PC-3 (cell line): ENCODE measurements at regions not wholly inside any gene's neighbourhood (a gene's known extent, or its start where the extent isn't known, plus 50 kb on each side); places are given as distances from the start of the nearest gene placed in this dataset.
A peak's percentile ranks its signal among the peaks of the same experiment; 100 is the strongest.

ENCODE experiments used
- ATAC-seq: fragments of 200-7000 bp; cut with Tn5 transposase; 2 replicates; pipeline ENCODE4 v1.9.1; 2020; ENCODE audit warnings: mild to moderate bottlenecking, moderate library complexity
- BruUV-seq: library from RNA; stranded (reverse); fragments of 400-500 nt; replicated peaks from 2 replicates; lab custom pipeline; 2021; lab: Mats Ljungman, UMichigan
- CTCF ChIA-PET: fragments of 300-600 bp; sonication (Branson Sonifier 250); formaldehyde crosslinking; loops from one replicate; lab custom pipeline; 2022; ENCODE audit warnings: antibody characterized with exemption; lab: Charles Lee
- POLR2A ChIA-PET: fragments of 300-600 bp; sonication (Branson Sonifier 250); formaldehyde crosslinking; loops from one replicate; lab custom pipeline; 2022; ENCODE audit warnings: antibody characterized with exemption; ENCODE audit not compliant: unreplicated experiment; lab: Charles Lee
- DNase-seq: peaks from one replicate; pipeline ENCODE4 v3.0.0-alpha.2; 2015
- H2AFZ ChIP-seq: fragments of 300-600 bp; sonication (generic); 2 replicates; pipeline ENCODE4 v1.6.0; 2016; ENCODE audit warnings: antibody characterized with exemption, low read length
- H3F3A ChIP-seq: fragments of 300-600 bp; sonication (generic); one replicate; pipeline ENCODE4 v1.6.0; 2017; ENCODE audit warnings: antibody characterized with exemption, low read length, control low read depth, mild to moderate bottlenecking; ENCODE audit not compliant: unreplicated experiment
- H3K27ac ChIP-seq: fragments of 300-600 bp; sonication (generic); 2 replicates; pipeline ENCODE4 v1.5.1; 2016; ENCODE audit warnings: mild to moderate bottlenecking, low read length
- H3K27me3 ChIP-seq: fragments of 300-600 bp; sonication (generic); 2 replicates; pipeline ENCODE4 v1.6.1; 2016; ENCODE audit warnings: low read length, mixed read lengths
- H3K36me3 ChIP-seq: fragments of 300-600 bp; sonication (generic); 2 replicates; pipeline ENCODE4 v1.6.1; 2016; ENCODE audit warnings: low read depth, mixed run types, low read length, mixed read lengths
- H3K4me1 ChIP-seq: fragments of 300-600 bp; sonication (generic); 2 replicates; pipeline ENCODE4 v1.5.1; 2016; ENCODE audit warnings: low read length; ENCODE audit not compliant: insufficient read depth
- H3K4me2 ChIP-seq: fragments of 300-600 bp; sonication (generic); 2 replicates; pipeline ENCODE4 v1.6.0; 2016; ENCODE audit warnings: low read length
- H3K4me3 ChIP-seq: fragments of 300-600 bp; sonication (generic); 2 replicates; pipeline ENCODE4 v1.5.1; 2016; ENCODE audit warnings: mild to moderate bottlenecking, low read length, mixed read lengths
- H3K79me2 ChIP-seq: fragments of 300-600 bp; sonication (generic); 2 replicates; pipeline ENCODE4 v1.6.1; 2017; ENCODE audit warnings: low read length, mixed read lengths
- H3K9ac ChIP-seq: fragments of 300-600 bp; sonication (generic); 2 replicates; pipeline ENCODE4 v1.6.0; 2016; ENCODE audit warnings: mild to moderate bottlenecking, low read length
- H3K9me2 ChIP-seq: fragments of 300-600 bp; sonication (generic); replicated peaks from 2 replicates; pipeline ENCODE4 v1.6.1; 2016; ENCODE audit warnings: mixed run types, low read length, mixed read lengths
- H3K9me3 ChIP-seq: fragments of 300-600 bp; sonication (generic); 2 replicates; pipeline ENCODE4 v1.6.1; 2016; ENCODE audit warnings: low read length, mixed read lengths
- H4K20me1 ChIP-seq: fragments of 300-600 bp; sonication (generic); 2 replicates; pipeline ENCODE4 v1.6.1; 2016; ENCODE audit warnings: low read length, mixed read lengths
- EZH2 ChIP-seq: fragments of 300-600 bp; sonication (generic); IDR thresholded peaks from one replicate; pipeline ENCODE4 v1.6.1; 2017; ENCODE audit warnings: antibody characterized with exemption, mild to moderate bottlenecking, low read length; ENCODE audit not compliant: unreplicated experiment
- EZH2phosphoT487 ChIP-seq: fragments of 300-600 bp; sonication (generic); IDR thresholded peaks from 2 replicates; pipeline ENCODE4 v1.6.1; 2018; ENCODE audit warnings: mild to moderate bottlenecking, antibody characterized with exemption, low read length, borderline replicate concordance
- intact Hi-C: fragments of 100-400 bp; cut with micrococcal nuclease; formaldehyde crosslinking; loops from 2 replicates; pipeline ENCODE4 v1.9.0; 2023
- TF ChIP-seq, protein P1 (sequence below): fragments of 300-600 bp; sonication (generic); conservative IDR thresholded peaks from 2 replicates; pipeline ENCODE4 v1.5.1; 2017; ENCODE audit warnings: antibody characterized with exemption, low read depth, mild to moderate bottlenecking, low read length

DNA sequence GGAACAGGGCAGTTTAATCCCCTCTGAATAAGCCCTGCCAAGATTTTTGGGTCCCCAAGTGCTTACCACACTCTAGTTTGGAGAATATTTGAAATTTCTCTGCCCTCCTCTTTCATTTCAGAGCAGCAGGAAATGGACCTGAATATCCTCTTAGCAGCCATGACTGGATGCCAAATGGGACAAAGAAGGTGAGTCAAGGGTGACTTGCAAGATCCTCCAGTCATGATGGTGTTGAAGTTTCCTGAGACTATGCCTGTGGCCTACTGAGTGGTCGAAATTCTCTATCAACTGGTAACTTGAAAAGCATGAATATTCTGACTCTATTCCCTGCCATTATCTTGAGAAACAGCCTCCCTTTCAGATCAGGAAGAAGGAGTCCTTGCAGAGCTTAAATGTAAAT is 1674.7 kb upstream of the SEL1L start:
- Histone ChIP-seq H3K4me3 (no peak overlapping the region), H2AFZ (no peak overlapping the region), H3K9ac (no peak overlapping the region), H3K27ac (no peak overlapping the region), H4K20me1 (no peaks in the 10 kb centered on the region), H3K4me2 (no peak overlapping the region), H3F3A (no peaks in the 10 kb centered on the region), H3K79me2 (no peaks in the 10 kb centered on the region), H3K4me1 (no peaks in the 10 kb centered on the region), H3K9me3 (peaks cover 5% of the 10 kb centered on the region; the same call in 1 of the 2 replicates), H3K27me3 (no peaks in the 10 kb centered on the region), H3K36me3 (no peaks in the 10 kb centered on the region), H3K9me2 (no peaks in the 10 kb centered on the region)
- no TSS peak for BruUV-seq
- POLR2A ChIA-PET, result no interaction called here
- no peak for TF ChIP-seq EZH2
- TF ChIP-seq, protein P1, sequence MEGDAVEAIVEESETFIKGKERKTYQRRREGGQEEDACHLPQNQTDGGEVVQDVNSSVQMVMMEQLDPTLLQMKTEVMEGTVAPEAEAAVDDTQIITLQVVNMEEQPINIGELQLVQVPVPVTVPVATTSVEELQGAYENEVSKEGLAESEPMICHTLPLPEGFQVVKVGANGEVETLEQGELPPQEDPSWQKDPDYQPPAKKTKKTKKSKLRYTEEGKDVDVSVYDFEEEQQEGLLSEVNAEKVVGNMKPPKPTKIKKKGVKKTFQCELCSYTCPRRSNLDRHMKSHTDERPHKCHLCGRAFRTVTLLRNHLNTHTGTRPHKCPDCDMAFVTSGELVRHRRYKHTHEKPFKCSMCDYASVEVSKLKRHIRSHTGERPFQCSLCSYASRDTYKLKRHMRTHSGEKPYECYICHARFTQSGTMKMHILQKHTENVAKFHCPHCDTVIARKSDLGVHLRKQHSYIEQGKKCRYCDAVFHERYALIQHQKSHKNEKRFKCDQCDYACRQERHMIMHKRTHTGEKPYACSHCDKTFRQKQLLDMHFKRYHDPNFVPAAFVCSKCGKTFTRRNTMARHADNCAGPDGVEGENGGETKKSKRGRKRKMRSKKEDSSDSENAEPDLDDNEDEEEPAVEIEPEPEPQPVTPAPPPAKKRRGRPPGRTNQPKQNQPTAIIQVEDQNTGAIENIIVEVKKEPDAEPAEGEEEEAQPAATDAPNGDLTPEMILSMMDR, result no peak
- no peak for TF ChIP-seq EZH2phosphoT487
- intact Hi-C loops, result no loop called here
- CTCF ChIA-PET, result no interaction called here
- ATAC-seq (no peak), DNase-seq (no peak)

DNA sequence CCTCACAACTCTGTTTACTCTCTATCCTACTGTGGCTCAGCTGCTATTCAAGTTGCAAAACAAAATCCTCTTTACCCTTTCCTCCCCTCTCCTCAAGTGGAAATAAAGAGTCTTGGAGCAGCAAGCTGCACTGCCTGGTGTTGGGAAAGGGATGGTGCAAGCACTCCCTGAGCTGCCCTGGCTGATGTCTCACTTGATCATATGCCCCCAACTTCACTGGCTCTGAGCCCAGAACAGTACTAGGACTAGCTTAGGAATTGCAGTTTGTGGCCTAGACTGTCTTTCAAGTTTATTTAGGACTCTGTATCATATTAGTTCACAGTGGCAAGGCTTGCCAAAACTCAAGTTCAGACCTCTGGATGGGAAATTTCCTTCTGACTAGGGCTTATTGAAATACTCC is 1683.8 kb upstream of the SEL1L start:
- POLR2A ChIA-PET, result no interaction called here

GRCh38 chr14:83247924-83248639 is 1714.4 kb upstream of the SEL1L start:
- POLR2A ChIA-PET, result no interaction called here
- H4K20me1 ChIP-seq, result no peaks in the 10 kb centered on the region
- ATAC-seq, result no peak
- intact Hi-C loops, result no loop called here
- BruUV-seq, result no TSS peak
- no peak overlapping the region for H3K27ac ChIP-seq
- no peaks in the 10 kb centered on the region for H3K9me2 ChIP-seq
- H3K4me2 ChIP-seq, result no peak overlapping the region
- TF ChIP-seq, protein P1, result no peak
- TF ChIP-seq EZH2 (no peak), EZH2phosphoT487 (no peak)
- H2AFZ ChIP-seq, result no peak overlapping the region
- no peak overlapping the region for H3K4me3 ChIP-seq
- CTCF ChIA-PET, result no interaction called here
- no peaks in the 10 kb centered on the region for H3F3A ChIP-seq
- H3K79me2 ChIP-seq, result no peaks in the 10 kb centered on the region
- DNase-seq, result no peak
- H3K9ac ChIP-seq, result no peak overlapping the region
- no peaks in the 10 kb centered on the region for H3K27me3 ChIP-seq
- no peaks in the 10 kb centered on the region for H3K4me1 ChIP-seq
- no peaks in the 10 kb centered on the region for H3K36me3 ChIP-seq
- H3K9me3 ChIP-seq, result no peaks in the 10 kb centered on the region

More for the DNA sequence above, 1683.8 kb upstream of the SEL1L start:
- Histone ChIP-seq H3K36me3 (no peaks in the 10 kb centered on the region), H3K9ac (no peak overlapping the region), H4K20me1 (no peaks in the 10 kb centered on the region), H3K27me3 (no peaks in the 10 kb centered on the region), H2AFZ (no peak overlapping the region), H3K27ac (no peak overlapping the region), H3K9me3 (peaks cover 14% of the 10 kb centered on the region; the same call in 1 of the 2 replicates), H3F3A (no peaks in the 10 kb centered on the region), H3K4me1 (no peaks in the 10 kb centered on the region), H3K4me2 (no peak overlapping the region), H3K79me2 (no peaks in the 10 kb centered on the region), H3K9me2 (no peaks in the 10 kb centered on the region), H3K4me3 (no peak overlapping the region)
- CTCF ChIA-PET, result no interaction called here
- TF ChIP-seq EZH2phosphoT487 (no peak), EZH2 (no peak)
- TF ChIP-seq, protein P1, result no peak
- no TSS peak for BruUV-seq
- DNase-seq (peak; percentile 7), ATAC-seq (no peak)
- intact Hi-C loops, result no loop called here
